ENCODE measurements at regions not wholly inside any gene's neighbourhood (a gene's known extent, or its start where the extent isn't known, plus 50 kb on each side); places are given as distances from the start of the nearest gene placed in this dataset.

- no peak for DNase-seq (ENCODE audit: low read depth in 2 of 2)
These were observed 206.4 kb upstream of the IL12B start for GRCh38 chr5:159536646-159537045.

GRCh38 chr5:159539678-159540077 is 209.4 kb upstream of the IL12B start:
- DNase-seq (ENCODE audit: low read depth in 2 of 2) = no peak

GRCh38 chr5:159543326-159543725 is 213.0 kb upstream of the IL12B start:
- DNase-seq (ENCODE audit: low read depth in 2 of 2) = no peak

- DNase-seq (ENCODE audit: low read depth in 2 of 2) = no peak
These were observed 214.9 kb upstream of the IL12B start for GRCh38 chr5:159545156-159545555.

GRCh38 chr5:159547466-159548195 is 217.3 kb upstream of the IL12B start:
- no peak for DNase-seq (ENCODE audit: low read depth in 2 of 2)

GRCh38 chr5:159548517-159548916 is 218.2 kb upstream of the IL12B start:
- no peak for DNase-seq (ENCODE audit: low read depth in 2 of 2)

- DNase-seq (ENCODE audit: low read depth in 2 of 2) = no peak
These were observed 218.8 kb upstream of the IL12B start for GRCh38 chr5:159549046-159549445.

GRCh38 chr5:159550951-159551350 is 220.7 kb upstream of the IL12B start:
- DNase-seq (ENCODE audit: low read depth in 2 of 2) = no peak

- DNase-seq (ENCODE audit: low read depth in 2 of 2) = no peak
These were observed 222.5 kb upstream of the IL12B start for GRCh38 chr5:159552751-159553150.

GRCh38 chr5:159553792-159554191 is 223.5 kb upstream of the IL12B start:
- no peak for DNase-seq (ENCODE audit: low read depth in 2 of 2)

GRCh38 chr5:159555084-159555483 is 224.8 kb upstream of the IL12B start:
- no peak for DNase-seq (ENCODE audit: low read depth in 2 of 2)

- DNase-seq (ENCODE audit: low read depth in 2 of 2) = no peak
These were observed 229.1 kb upstream of the IL12B start for GRCh38 chr5:159559337-159559736.

- DNase-seq (ENCODE audit: low read depth in 2 of 2) = no peak
These were observed 229.8 kb upstream of the IL12B start for GRCh38 chr5:159560088-159560487.

- no peak for DNase-seq (ENCODE audit: low read depth in 2 of 2)
These were observed 233.7 kb upstream of the IL12B start for GRCh38 chr5:159564031-159564430.

- no peak for DNase-seq (ENCODE audit: low read depth in 2 of 2)
These were observed 236.5 kb upstream of the IL12B start for GRCh38 chr5:159566832-159567231.

GRCh38 chr5:159567461-159567860 is 237.2 kb upstream of the IL12B start:
- no peak for DNase-seq (ENCODE audit: low read depth in 2 of 2)

GRCh38 chr5:159571501-159572244 is 241.4 kb upstream of the IL12B start:
- DNase-seq (ENCODE audit: low read depth in 2 of 2) = no peak

GRCh38 chr5:159576902-159577301 is 246.6 kb upstream of the IL12B start:
- no peak for DNase-seq (ENCODE audit: low read depth in 2 of 2)

- DNase-seq (ENCODE audit: low read depth in 2 of 2) = no peak
These were observed 251.4 kb upstream of the IL12B start for GRCh38 chr5:159581502-159582249.

GRCh38 chr5:159582756-159583541 is 252.7 kb upstream of the IL12B start:
- DNase-seq (ENCODE audit: low read depth in 2 of 2) = no peak

- no peak for DNase-seq (ENCODE audit: low read depth in 2 of 2)
These were observed 256.6 kb upstream of the IL12B start for GRCh38 chr5:159586921-159587320.

- DNase-seq (ENCODE audit: low read depth in 2 of 2) = no peak
These were observed 258.7 kb upstream of the IL12B start for GRCh38 chr5:159588941-159589340.
